ENCODE measurements at regions not wholly inside any gene's neighbourhood (a gene's known extent, or its start where the extent isn't known, plus 50 kb on each side); places are given as distances from the start of the nearest gene placed in this dataset.

- no peak for TF ChIP-seq EZH2 (IDR thresholded peaks at IDR 0.05; ENCODE audit: insufficient read depth, poor library complexity, severe bottlenecking)
- no peak for TF ChIP-seq EZH2phosphoT487 (IDR thresholded peaks at IDR 0.05; ENCODE audit: insufficient read depth, low read depth)
Measured at GRCh38 chr12:86333955-86334522, 77.8 kb upstream of the MGAT4C start.
